HCT116 (cell line): ENCODE measurements at regions not wholly inside any gene's neighbourhood (a gene's known extent, or its start where the extent isn't known, plus 50 kb on each side); places are given as distances from the start of the nearest gene placed in this dataset.

Experiments
- CBX3 ChIP-seq: IDR thresholded peaks from 2 replicates; pipeline ENCODE4 v1.6.1; 2012; ENCODE audit warnings: low read depth
- EGR1 ChIP-seq: IDR thresholded peaks from 2 replicates; pipeline ENCODE4 v1.6.1; 2012; ENCODE audit warnings: low read depth
- EZH2 ChIP-seq: fragments of 200-600 bp; sonication (generic); IDR thresholded peaks from 2 replicates; pipeline ENCODE4 v1.6.1; 2017; ENCODE audit warnings: antibody characterized with exemption, mixed run types
- EZH2phosphoT487 ChIP-seq: fragments of 200-600 bp; IDR thresholded peaks from 2 replicates; pipeline ENCODE4 v1.6.1; 2018; ENCODE audit warnings: antibody characterized with exemption, borderline replicate concordance
- FOSL1 ChIP-seq: IDR thresholded peaks from 2 replicates; pipeline ENCODE4 v1.6.1; 2012; ENCODE audit warnings: low read depth
- POLR2A ChIP-seq: IDR thresholded peaks from 2 replicates; pipeline ENCODE4 v1.7.0; 2011; ENCODE audit warnings: borderline replicate concordance; ENCODE audit not compliant: insufficient read depth, insufficient read length; ENCODE audit errors: extremely low read depth
- POLR2AphosphoS5 ChIP-seq: IDR thresholded peaks from 2 replicates; pipeline ENCODE4 v1.6.1; 2011; ENCODE audit warnings: mild to moderate bottlenecking, low read depth, low read length, moderate library complexity
- RAD21 ChIP-seq: IDR thresholded peaks from 2 replicates; pipeline ENCODE4 v1.6.1; 2012; ENCODE audit warnings: low read depth, mild to moderate bottlenecking
- SRF ChIP-seq: IDR thresholded peaks from 2 replicates; pipeline ENCODE4 v1.6.1; 2012; ENCODE audit warnings: low read depth
- YY1 ChIP-seq: IDR thresholded peaks from 2 replicates; pipeline ENCODE4 v1.6.1; 2011; ENCODE audit warnings: low read length, low read depth, moderate library complexity, mild to moderate bottlenecking; ENCODE audit not compliant: insufficient replicate concordance; ENCODE audit errors: extremely low read depth
- TF ChIP-seq, protein P1 (sequence below), 3 experiments: fragments of 200-600 bp in 1 of 3; sonication (generic) in 1 of 3; IDR thresholded peaks in 2 of 3; conservative IDR thresholded peaks in 1 of 3; 2 replicates each; pipeline ENCODE4 v1.5.1; 2012 to 2017; ENCODE audit warnings: low read depth in 2 of 3, low read length in 2 of 3, antibody characterized with exemption in 1 of 3, borderline replicate concordance in 1 of 3, control low read depth in 1 of 3, mild to moderate bottlenecking in 1 of 3, mixed read lengths in 1 of 3, mixed run types in 1 of 3, moderate library complexity in 1 of 3; ENCODE audit not compliant: insufficient read depth in 1 of 3
- TF ChIP-seq, protein P2 (sequence below): IDR thresholded peaks from 2 replicates; pipeline ENCODE4 v1.6.1; 2012
- TF ChIP-seq, protein P3 (sequence below): IDR thresholded peaks from 2 replicates; pipeline ENCODE4 v1.6.1; 2012; ENCODE audit warnings: low read depth
- TF ChIP-seq, protein P4 (sequence below): IDR thresholded peaks from 2 replicates; pipeline ENCODE4 v1.6.1; 2012

DNA sequence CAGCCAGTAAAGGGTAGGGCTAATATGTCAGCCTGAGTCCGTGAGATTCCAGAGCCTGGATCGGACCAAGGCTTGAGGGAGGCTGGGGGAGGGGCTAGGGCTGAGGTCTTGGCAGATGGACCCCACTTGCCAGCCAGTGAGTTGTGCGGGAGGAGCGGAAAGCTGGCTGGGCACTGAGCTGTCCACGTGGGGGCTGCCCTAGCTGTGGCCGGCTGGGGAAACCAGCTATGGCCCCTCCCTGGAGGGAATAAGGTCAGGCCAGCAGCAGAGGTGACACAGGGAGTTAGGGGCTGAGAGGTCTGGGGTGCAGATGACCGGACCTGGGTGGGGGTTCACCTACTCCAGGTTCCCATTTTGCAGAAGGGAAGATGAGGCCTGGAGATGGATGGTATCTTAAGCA, 77.3 kb downstream of the UNCX start:
- TF ChIP-seq SRF (no peak), POLR2AphosphoS5 (no peak), EZH2 (no peak), FOSL1 (no peak), EZH2phosphoT487 (no peak), EGR1 (no peak), RAD21 (no peak), POLR2A (no peak), CBX3 (no peak), YY1 (no peak)
- TF ChIP-seq, protein P1, sequence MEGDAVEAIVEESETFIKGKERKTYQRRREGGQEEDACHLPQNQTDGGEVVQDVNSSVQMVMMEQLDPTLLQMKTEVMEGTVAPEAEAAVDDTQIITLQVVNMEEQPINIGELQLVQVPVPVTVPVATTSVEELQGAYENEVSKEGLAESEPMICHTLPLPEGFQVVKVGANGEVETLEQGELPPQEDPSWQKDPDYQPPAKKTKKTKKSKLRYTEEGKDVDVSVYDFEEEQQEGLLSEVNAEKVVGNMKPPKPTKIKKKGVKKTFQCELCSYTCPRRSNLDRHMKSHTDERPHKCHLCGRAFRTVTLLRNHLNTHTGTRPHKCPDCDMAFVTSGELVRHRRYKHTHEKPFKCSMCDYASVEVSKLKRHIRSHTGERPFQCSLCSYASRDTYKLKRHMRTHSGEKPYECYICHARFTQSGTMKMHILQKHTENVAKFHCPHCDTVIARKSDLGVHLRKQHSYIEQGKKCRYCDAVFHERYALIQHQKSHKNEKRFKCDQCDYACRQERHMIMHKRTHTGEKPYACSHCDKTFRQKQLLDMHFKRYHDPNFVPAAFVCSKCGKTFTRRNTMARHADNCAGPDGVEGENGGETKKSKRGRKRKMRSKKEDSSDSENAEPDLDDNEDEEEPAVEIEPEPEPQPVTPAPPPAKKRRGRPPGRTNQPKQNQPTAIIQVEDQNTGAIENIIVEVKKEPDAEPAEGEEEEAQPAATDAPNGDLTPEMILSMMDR (IDR thresholded peaks at IDR 0.05 in 2 of 3, conservative IDR thresholded peaks at IDR 0.05 in 1 of 3; ENCODE audit: borderline replicate concordance in 1 of 3, insufficient read depth in 1 of 3, low read depth in 2 of 3, low read length in 2 of 3) = no peak
- TF ChIP-seq, protein P2, sequence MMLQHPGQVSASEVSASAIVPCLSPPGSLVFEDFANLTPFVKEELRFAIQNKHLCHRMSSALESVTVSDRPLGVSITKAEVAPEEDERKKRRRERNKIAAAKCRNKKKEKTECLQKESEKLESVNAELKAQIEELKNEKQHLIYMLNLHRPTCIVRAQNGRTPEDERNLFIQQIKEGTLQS = no peak
- TF ChIP-seq, protein P3, sequence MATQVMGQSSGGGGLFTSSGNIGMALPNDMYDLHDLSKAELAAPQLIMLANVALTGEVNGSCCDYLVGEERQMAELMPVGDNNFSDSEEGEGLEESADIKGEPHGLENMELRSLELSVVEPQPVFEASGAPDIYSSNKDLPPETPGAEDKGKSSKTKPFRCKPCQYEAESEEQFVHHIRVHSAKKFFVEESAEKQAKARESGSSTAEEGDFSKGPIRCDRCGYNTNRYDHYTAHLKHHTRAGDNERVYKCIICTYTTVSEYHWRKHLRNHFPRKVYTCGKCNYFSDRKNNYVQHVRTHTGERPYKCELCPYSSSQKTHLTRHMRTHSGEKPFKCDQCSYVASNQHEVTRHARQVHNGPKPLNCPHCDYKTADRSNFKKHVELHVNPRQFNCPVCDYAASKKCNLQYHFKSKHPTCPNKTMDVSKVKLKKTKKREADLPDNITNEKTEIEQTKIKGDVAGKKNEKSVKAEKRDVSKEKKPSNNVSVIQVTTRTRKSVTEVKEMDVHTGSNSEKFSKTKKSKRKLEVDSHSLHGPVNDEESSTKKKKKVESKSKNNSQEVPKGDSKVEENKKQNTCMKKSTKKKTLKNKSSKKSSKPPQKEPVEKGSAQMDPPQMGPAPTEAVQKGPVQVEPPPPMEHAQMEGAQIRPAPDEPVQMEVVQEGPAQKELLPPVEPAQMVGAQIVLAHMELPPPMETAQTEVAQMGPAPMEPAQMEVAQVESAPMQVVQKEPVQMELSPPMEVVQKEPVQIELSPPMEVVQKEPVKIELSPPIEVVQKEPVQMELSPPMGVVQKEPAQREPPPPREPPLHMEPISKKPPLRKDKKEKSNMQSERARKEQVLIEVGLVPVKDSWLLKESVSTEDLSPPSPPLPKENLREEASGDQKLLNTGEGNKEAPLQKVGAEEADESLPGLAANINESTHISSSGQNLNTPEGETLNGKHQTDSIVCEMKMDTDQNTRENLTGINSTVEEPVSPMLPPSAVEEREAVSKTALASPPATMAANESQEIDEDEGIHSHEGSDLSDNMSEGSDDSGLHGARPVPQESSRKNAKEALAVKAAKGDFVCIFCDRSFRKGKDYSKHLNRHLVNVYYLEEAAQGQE = no peak
- TF ChIP-seq, protein P4, sequence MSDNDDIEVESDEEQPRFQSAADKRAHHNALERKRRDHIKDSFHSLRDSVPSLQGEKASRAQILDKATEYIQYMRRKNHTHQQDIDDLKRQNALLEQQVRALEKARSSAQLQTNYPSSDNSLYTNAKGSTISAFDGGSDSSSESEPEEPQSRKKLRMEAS = no peak
